Lower lobe of right lung (tissue), 2 donors: ENCODE measurements at regions not wholly inside any gene's neighbourhood (a gene's known extent, or its start where the extent isn't known, plus 50 kb on each side); places are given as distances from the start of the nearest gene placed in this dataset.

ENCODE experiments used
- ATAC-seq, 2 donors: fragments of 200-7000 bp; cut with Tn5 transposase; one replicate each; pipeline ENCODE4 v1.9.1; 2020 to 2022; ENCODE audit warnings: mild to moderate bottlenecking in 2 of 2, moderate library complexity in 2 of 2
- DNase-seq: peaks from one replicate; pipeline ENCODE4 v3.0.0-alpha.2; 2020
- H3K27ac ChIP-seq: fragments of 200-600 bp; one replicate; pipeline ENCODE4 v1.8.0; 2022
- H3K27me3 ChIP-seq: fragments of 200-600 bp; one replicate; pipeline ENCODE4 v1.8.0; 2022; ENCODE audit warnings: low read depth
- H3K36me3 ChIP-seq: fragments of 200-600 bp; one replicate; pipeline ENCODE4 v1.8.0; 2022; ENCODE audit warnings: mild to moderate bottlenecking
- H3K4me1 ChIP-seq: fragments of 200-600 bp; one replicate; pipeline ENCODE4 v1.8.0; 2022
- H3K4me3 ChIP-seq: fragments of 200-600 bp; one replicate; pipeline ENCODE4 v1.8.0; 2022; ENCODE audit warnings: mild to moderate bottlenecking
- H3K9me3 ChIP-seq: fragments of 200-600 bp; one replicate; pipeline ENCODE4 v1.8.0; 2022
- CTCF ChIP-seq: fragments of 200-600 bp; IDR thresholded peaks from one replicate; pipeline ENCODE4 v1.8.0; 2022; ENCODE audit warnings: antibody characterized with exemption, mild to moderate bottlenecking
- intact Hi-C: fragments of 100-400 bp; cut with DNase I; formaldehyde crosslinking; loops from one replicate; pipeline ENCODE4 v1.11.0; 2022
- donor health status: DM: no; HTN: yes; CAD: no; lungs with severe emphysema.

- intact Hi-C loops: no loop called here
- no peak for DNase-seq
- no peaks in the 10 kb centered on the region for H3K27me3 ChIP-seq
- H3K9me3 ChIP-seq: no peaks in the 10 kb centered on the region
- no peak overlapping the region for H3K27ac ChIP-seq
- no peaks in the 10 kb centered on the region for H3K4me1 ChIP-seq
- H3K4me3 ChIP-seq: no peak overlapping the region
- H3K36me3 ChIP-seq: no peaks in the 10 kb centered on the region
- TF ChIP-seq CTCF: no peak
- ATAC-seq: no peak
Observed at GRCh38 chr5:120907953-120908352, 443.9 kb downstream of the PRR16 start.

GRCh38 chr5:120910629-120911028 lies 446.5 kb downstream of the PRR16 start:
- intact Hi-C loops: no loop called here
- no peak for TF ChIP-seq CTCF
- Histone ChIP-seq H3K9me3 (no peaks in the 10 kb centered on the region), H3K27ac (no peak overlapping the region), H3K4me1 (no peaks in the 10 kb centered on the region), H3K36me3 (no peaks in the 10 kb centered on the region), H3K27me3 (no peaks in the 10 kb centered on the region), H3K4me3 (no peak overlapping the region)
- no peak for ATAC-seq
- DNase-seq: no peak

GRCh38 chr5:120913396-120913795 lies 449.3 kb downstream of the PRR16 start:
- intact Hi-C loops: no loop called here
- Histone ChIP-seq H3K36me3 (no peaks in the 10 kb centered on the region), H3K4me1 (no peaks in the 10 kb centered on the region), H3K27me3 (no peaks in the 10 kb centered on the region), H3K4me3 (no peak overlapping the region), H3K27ac (no peak overlapping the region), H3K9me3 (no peaks in the 10 kb centered on the region)
- DNase-seq (no peak), ATAC-seq (no peak)
- TF ChIP-seq CTCF: no peak

GRCh38 chr5:120917214-120917758 lies 453.2 kb downstream of the PRR16 start:
- H3K36me3 ChIP-seq: no peaks in the 10 kb centered on the region
- H3K27me3 ChIP-seq: no peaks in the 10 kb centered on the region
- intact Hi-C loops: no loop called here
- ATAC-seq: no peak
- no peak for DNase-seq
- TF ChIP-seq CTCF: no peak
- no peak overlapping the region for H3K4me3 ChIP-seq
- no peaks in the 10 kb centered on the region for H3K4me1 ChIP-seq
- H3K27ac ChIP-seq: no peak overlapping the region
- H3K9me3 ChIP-seq: no peaks in the 10 kb centered on the region

GRCh38 chr5:120919017-120919416 lies 454.9 kb downstream of the PRR16 start:
- no peak overlapping the region for H3K4me3 ChIP-seq

More at GRCh38 chr5:120919017-120919416, 454.9 kb downstream of the PRR16 start:
- H3K4me1 ChIP-seq: no peaks in the 10 kb centered on the region
- intact Hi-C loops: no loop called here
- H3K36me3 ChIP-seq: no peaks in the 10 kb centered on the region
- TF ChIP-seq CTCF: no peak
- H3K27ac ChIP-seq: no peak overlapping the region
- no peaks in the 10 kb centered on the region for H3K9me3 ChIP-seq
- DNase-seq (no peak), ATAC-seq (no peak)
- no peaks in the 10 kb centered on the region for H3K27me3 ChIP-seq
